ENCODE measurements at regions not wholly inside any gene's neighbourhood (a gene's known extent, or its start where the extent isn't known, plus 50 kb on each side); places are given as distances from the start of the nearest gene placed in this dataset.

- ATAC-seq (no peak), DNase-seq (no peak)
- WGBS, 4 donors = 91 to 93% (median 92%) methylated on average over 14 of the region's 14 CpGs
- no peak overlapping the region for H3K4me3 ChIP-seq
- no peaks in the 10 kb centered on the region for H3K9me3 ChIP-seq
- no peak for TF ChIP-seq CTCF (IDR thresholded peaks at IDR 0.05)
- no peak for TF ChIP-seq POLR2A (IDR thresholded peaks at IDR 0.05)
- peak overlapping the region in 1 of 12 donors; percentile 55 for H3K27ac ChIP-seq
- peaks cover 0 to 8% (median 0%) of the 10 kb centered on the region in 9 donors for H3K27me3 ChIP-seq
- H3K36me3 ChIP-seq = no peaks in the 10 kb centered on the region
- H3K4me1 ChIP-seq = peaks cover 0 to 12% (median 0%) of the 10 kb centered on the region in 12 donors
- intact Hi-C loops (cut with DNase I) = loop anchor here in 1 of 10 donors (10.0 kb wide), 1 partner anchor 269 kb away; the partner anchor contains the start of gene RHOU
These were observed 266.7 kb upstream of the RAB4A start for GRCh38 chr1:229004066-229004833.

- no peak for DNase-seq
- WGBS, 4 donors = 95 to 99% (median 97%) methylated on average over 3 of the region's 3 CpGs
- no peaks in the 10 kb centered on the region for H3K9me3 ChIP-seq
- H3K27me3 ChIP-seq = peaks cover 0 to 8% (median 0%) of the 10 kb centered on the region in 9 donors
- H3K4me3 ChIP-seq = no peak overlapping the region
- ATAC-seq = no peak
- H3K36me3 ChIP-seq = no peaks in the 10 kb centered on the region
- H3K4me1 ChIP-seq = peaks cover 0 to 12% (median 0%) of the 10 kb centered on the region in 12 donors
- intact Hi-C loops (cut with DNase I) = loop anchor here in 1 of 10 donors (10.0 kb wide), 1 partner anchor 270 kb away; the partner anchor contains the start of gene RHOU
- TF ChIP-seq POLR2A (IDR thresholded peaks at IDR 0.05) = no peak
- no peak for TF ChIP-seq CTCF (IDR thresholded peaks at IDR 0.05)
- H3K27ac ChIP-seq = no peak overlapping the region
These were observed 265.8 kb upstream of the RAB4A start for GRCh38 chr1:229005097-229005496.

GRCh38 chr1:229005556-229005955 is 265.4 kb upstream of the RAB4A start:
- ATAC-seq (no peak), DNase-seq (no peak)
- Histone ChIP-seq H3K9me3 (no peaks in the 10 kb centered on the region), H3K27ac (no peak overlapping the region), H3K27me3 (peaks cover 0 to 8% (median 0%) of the 10 kb centered on the region in 9 donors), H3K4me3 (no peak overlapping the region), H3K36me3 (no peaks in the 10 kb centered on the region), H3K4me1 (peaks cover 0 to 12% (median 0%) of the 10 kb centered on the region in 12 donors)
- TF ChIP-seq POLR2A (IDR thresholded peaks at IDR 0.05) (no peak), CTCF (IDR thresholded peaks at IDR 0.05) (no peak)
- WGBS, 4 donors = 68 to 80% (median 74%) methylated on average over 7 of the region's 7 CpGs
- intact Hi-C loops (cut with DNase I) = loop anchor here in 1 of 10 donors (10.0 kb wide), 1 partner anchor 271 kb away; the partner anchor contains the start of gene RHOU

- Histone ChIP-seq H3K27ac (no peak overlapping the region), H3K4me1 (peaks cover 0 to 10% (median 0%) of the 10 kb centered on the region in 12 donors), H3K4me3 (no peak overlapping the region), H3K36me3 (no peaks in the 10 kb centered on the region), H3K27me3 (peaks cover 0 to 8% (median 0%) of the 10 kb centered on the region in 9 donors), H3K9me3 (no peaks in the 10 kb centered on the region)
- DNase-seq (no peak), ATAC-seq (no peak)
- intact Hi-C loops (cut with DNase I) = loop anchor here in 1 of 10 donors (10.0 kb wide), 1 partner anchor 271 kb away; the partner anchor contains the start of gene RHOU
- 78 to 86% (median 81%) methylated on average over 12 of the region's 12 CpGs for WGBS, 4 donors
- no peak for TF ChIP-seq POLR2A (IDR thresholded peaks at IDR 0.05)
These were observed 264.6 kb upstream of the RAB4A start for GRCh38 chr1:229006121-229006870.
